ENCODE measurements at regions not wholly inside any gene's neighbourhood (a gene's known extent, or its start where the extent isn't known, plus 50 kb on each side); places are given as distances from the start of the nearest gene placed in this dataset.

GRCh38 chr11:21908211-21908610, 284.7 kb upstream of the ANO5 start:
- CTCF ChIA-PET: no interaction called here
- Histone ChIP-seq H3K4me1 (ENCODE audit: control insufficient read depth, extremely low read depth, insufficient read depth, low read length) (no peaks in the 10 kb centered on the region), H3K9me3 (replicated peaks; ENCODE audit: control insufficient read depth, insufficient read depth, low read length) (peaks cover 9% of the 10 kb centered on the region), H3K4me3 (replicated peaks in 1 of 3; ENCODE audit: insufficient read depth in 1 of 3, low read depth in 1 of 3, low read length in 3 of 3) (no peak overlapping the region), H3K27me3 (ENCODE audit: control insufficient read depth in 2 of 2, insufficient read depth in 2 of 2, low read length in 2 of 2) (no peaks in the 10 kb centered on the region), H3K27ac (ENCODE audit: insufficient read depth, low read depth, low read length) (no peak overlapping the region), H3K9ac (replicated peaks; ENCODE audit: extremely low read depth, insufficient read depth, low read length) (no peak overlapping the region), H3K79me2 (ENCODE audit: control insufficient read depth, insufficient read depth, low read length) (no peaks in the 10 kb centered on the region), H3K4me2 (ENCODE audit: insufficient read depth, low read length) (no peak overlapping the region), H3K9me1 (replicated peaks; ENCODE audit: control insufficient read depth, extremely low read depth, insufficient read depth, low read length) (no peaks in the 10 kb centered on the region), H3K36me3 (ENCODE audit: control insufficient read depth in 2 of 2, extremely low read depth in 1 of 2, insufficient read depth in 2 of 2, low read length in 2 of 2) (no peaks in the 10 kb centered on the region), H2AFZ (ENCODE audit: low read depth, low read length) (no peak overlapping the region), H4K20me1 (replicated peaks; ENCODE audit: control insufficient read depth, extremely low read depth, insufficient read depth, low read length) (no peaks in the 10 kb centered on the region)
- DNase-seq (ENCODE audit: low read depth, low spot score) (no peak), FAIRE-seq (no peak)
- dilution Hi-C loops (cut with MboI; ENCODE audit: extremely low pct_ligation_motif_present, low sequenced_read_pairs) (no loop called here), intact Hi-C loops (cut with micrococcal nuclease) (no loop called here)
- TF ChIP-seq JUN (IDR thresholded peaks at IDR 0.05; ENCODE audit: borderline replicate concordance, insufficient read depth, insufficient read length, low read depth): no peak
- no peak for TF ChIP-seq MYC (IDR thresholded peaks at IDR 0.05; ENCODE audit: low read depth, low read length)
- TF ChIP-seq EZH2 (IDR thresholded peaks at IDR 0.05; ENCODE audit: borderline replicate concordance, low read depth, low read length, severe bottlenecking): no peak
- TF ChIP-seq MAX (IDR thresholded peaks at IDR 0.05; ENCODE audit: insufficient read depth, insufficient read length): no peak
- no peak for TF ChIP-seq POLR2AphosphoS5 (IDR thresholded peaks at IDR 0.05; ENCODE audit: insufficient read depth, low read depth, low read length)
- TF ChIP-seq GATA2 (IDR thresholded peaks at IDR 0.05; ENCODE audit: insufficient read depth, insufficient read length, low read depth, low read length): no peak
- no peak for TF ChIP-seq CTCF (IDR thresholded peaks at IDR 0.05; ENCODE audit: extremely low read depth in 1 of 2, insufficient read depth in 1 of 2, low read depth in 1 of 2, low read length in 2 of 2)
- no peak for TF ChIP-seq FOS (IDR thresholded peaks at IDR 0.05; ENCODE audit: borderline replicate concordance, insufficient read depth, low read length)
- TF ChIP-seq POLR2A (IDR thresholded peaks at IDR 0.05; ENCODE audit: low read depth, low read length): no peak
- no TSS peak for BruUV-seq (replicated peaks)
- POLR2A ChIA-PET: no interaction called here

All from endothelial cell of umbilical vein (primary cell).